Activated CD4-positive, alpha-beta T cell treated with anti-CD3 and anti-CD28 coated beads for 36 hours (primary cell): ENCODE measurements at regions not wholly inside any gene's neighbourhood (a gene's known extent, or its start where the extent isn't known, plus 50 kb on each side); places are given as distances from the start of the nearest gene placed in this dataset.

Experiments used
- ATAC-seq: fragments of 200-7000 bp; cut with Tn5 transposase; one replicate; pipeline ENCODE4 v1.10.0; 2021; ENCODE audit warnings: mild to moderate bottlenecking, moderate library complexity
- CTCF ChIA-PET: fragments of 350-600 bp; sonication (Branson Sonifier 250); formaldehyde crosslinking; loops from one replicate; lab custom pipeline; 2021; ENCODE audit warnings: antibody characterized with exemption; lab: Charles Lee
- POLR2A ChIA-PET: fragments of 350-600 bp; sonication (Branson Sonifier 250); formaldehyde crosslinking; loops from one replicate; lab custom pipeline; 2021; ENCODE audit warnings: antibody characterized with exemption, inconsistent platforms; lab: Charles Lee
- DNase-seq: peaks from one replicate; pipeline ENCODE4 v3.0.0-alpha.2; 2020
- H3K27ac Mint-ChIP-seq: one replicate; pipeline ENCODE4 v1.8.0; 2021; ENCODE audit warnings: mixed read lengths
- H3K27me3 Mint-ChIP-seq: one replicate; pipeline ENCODE4 v1.8.0; 2021; ENCODE audit warnings: mixed read lengths
- H3K36me3 Mint-ChIP-seq: one replicate; pipeline ENCODE4 v1.8.0; 2021; ENCODE audit warnings: low read depth, mixed read lengths
- H3K4me1 Mint-ChIP-seq: one replicate; pipeline ENCODE4 v1.8.0; 2021; ENCODE audit warnings: mixed read lengths
- H3K4me3 Mint-ChIP-seq: one replicate; pipeline ENCODE4 v1.8.0; 2021; ENCODE audit warnings: mild to moderate bottlenecking, moderate library complexity, mixed read lengths
- H3K9me3 Mint-ChIP-seq: one replicate; pipeline ENCODE4 v1.8.0; 2021; ENCODE audit warnings: low read depth, mixed read lengths
- intact Hi-C, 2 experiments: fragments of 100-400 bp; cut with DNase I in 1 of 2; cut with micrococcal nuclease in 1 of 2; formaldehyde crosslinking; loops; one replicate each; pipeline versions ENCODE4 v1.14.2 to v1.15.1; 2022 to 2024; cut with DNase I, micrococcal nuclease

GRCh38 chr7:131014906-131015656 is 281.1 kb upstream of the KLF14 start:
- no peak for DNase-seq
- Mint-ChIP-seq H3K4me1 (peaks cover 89% of the 10 kb centered on the region), H3K27me3 (no peaks in the 10 kb centered on the region), H3K4me3 (no peak overlapping the region), H3K27ac (peak overlapping the region; percentile 53), H3K9me3 (no peaks in the 10 kb centered on the region), H3K36me3 (peaks cover 19% of the 10 kb centered on the region)
- POLR2A ChIA-PET = no interaction called here
- CTCF ChIA-PET = interaction anchor here (0.8 to 2.8 kb wide), 5 partner anchors 8 to 32 kb away, joined by 3 to 16 read pairs (median 5); no protein-coding TSS in a partner anchor
- no peak for ATAC-seq
- intact Hi-C loops = loop anchor here in 1 of 2 experiments (5.0 kb wide), 2 partner anchors 92 to 738 kb away; no protein-coding TSS in a partner anchor

GRCh38 chr7:131015657-131015958 is 281.6 kb upstream of the KLF14 start:
- no peaks in the 10 kb centered on the region for H3K27me3 Mint-ChIP-seq
- POLR2A ChIA-PET = no interaction called here
- H3K4me1 Mint-ChIP-seq = peaks cover 89% of the 10 kb centered on the region
- no peaks in the 10 kb centered on the region for H3K9me3 Mint-ChIP-seq
- no peak for ATAC-seq
- DNase-seq = no peak
- peaks cover 19% of the 10 kb centered on the region for H3K36me3 Mint-ChIP-seq
- H3K4me3 Mint-ChIP-seq = no peak overlapping the region
- CTCF ChIA-PET = interaction anchor here (1.2 to 1.9 kb wide), 2 partner anchors 8 to 34 kb away, joined by 5 to 11 read pairs; no protein-coding TSS in a partner anchor
- peak overlapping the region; percentile 53 for H3K27ac Mint-ChIP-seq
- intact Hi-C loops = no loop called here

- intact Hi-C loops = no loop called here
- DNase-seq = no peak
- ChIA-PET CTCF (interaction anchor here (0.8 to 1.9 kb wide), 6 partner anchors 9 to 334 kb away, joined by 3 to 11 read pairs (median 4); no protein-coding TSS in a partner anchor), POLR2A (interaction anchor here (0.6 kb wide), 1 partner anchor 59 kb away, joined by 5 read pairs; no protein-coding TSS in a partner anchor)
- H3K27me3 Mint-ChIP-seq = no peaks in the 10 kb centered on the region
- no peak for ATAC-seq
- H3K4me1 Mint-ChIP-seq = peaks cover 89% of the 10 kb centered on the region
- no peak overlapping the region for H3K4me3 Mint-ChIP-seq
- no peaks in the 10 kb centered on the region for H3K9me3 Mint-ChIP-seq
- no peak overlapping the region for H3K27ac Mint-ChIP-seq
- peaks cover 19% of the 10 kb centered on the region for H3K36me3 Mint-ChIP-seq
These were observed 282.2 kb upstream of the KLF14 start for GRCh38 chr7:131016230-131016629.

- POLR2A ChIA-PET = interaction anchor here (0.5 to 0.8 kb wide), 4 partner anchors 10 to 107 kb away, joined by 4 to 10 read pairs (median 5); no protein-coding TSS in a partner anchor
- CTCF ChIA-PET = interaction anchor here (0.6 to 2.8 kb wide), 8 partner anchors 9 to 120 kb away, joined by 3 to 17 read pairs (median 4); no protein-coding TSS in a partner anchor
- ATAC-seq = peak; percentile 20
- H3K4me1 Mint-ChIP-seq = peaks cover 82% of the 10 kb centered on the region
- intact Hi-C loops = no loop called here
- no peak overlapping the region for H3K4me3 Mint-ChIP-seq
- peaks cover 13% of the 10 kb centered on the region for H3K9me3 Mint-ChIP-seq
- peak overlapping the region; percentile 65 for H3K27ac Mint-ChIP-seq
- H3K27me3 Mint-ChIP-seq = no peaks in the 10 kb centered on the region
- peaks cover 34% of the 10 kb centered on the region for H3K36me3 Mint-ChIP-seq
- DNase-seq = no peak
These were observed 285.3 kb upstream of the KLF14 start for GRCh38 chr7:131019351-131019750.

GRCh38 chr7:131020759-131021261 is 286.8 kb upstream of the KLF14 start:
- Mint-ChIP-seq H3K27me3 (no peaks in the 10 kb centered on the region), H3K4me3 (peak overlapping the region; percentile 46), H3K36me3 (peaks cover 33% of the 10 kb centered on the region), H3K9me3 (peaks cover 13% of the 10 kb centered on the region), H3K4me1 (peaks cover 79% of the 10 kb centered on the region), H3K27ac (peak overlapping the region; percentile 80)
- intact Hi-C loops = no loop called here
- DNase-seq = no peak
- peak; percentile 30 for ATAC-seq
- CTCF ChIA-PET = interaction anchor here (0.6 to 2.1 kb wide), 7 partner anchors 7 to 160 kb away, joined by 3 to 7 read pairs (median 4); no protein-coding TSS in a partner anchor
- POLR2A ChIA-PET = interaction anchor here (0.6 kb wide), 2 partner anchors 62 to 74 kb away, joined by 3 to 9 read pairs; no protein-coding TSS in a partner anchor

- peaks cover 33% of the 10 kb centered on the region for H3K36me3 Mint-ChIP-seq
- H3K27me3 Mint-ChIP-seq = no peaks in the 10 kb centered on the region
- peak overlapping the region; percentile 46 for H3K4me3 Mint-ChIP-seq
- intact Hi-C loops = no loop called here
- H3K27ac Mint-ChIP-seq = peak overlapping the region; percentile 80
- peaks cover 80% of the 10 kb centered on the region for H3K4me1 Mint-ChIP-seq
- ATAC-seq (peak; percentile 69), DNase-seq (no peak)
- ChIA-PET CTCF (interaction anchor here (0.9 to 2.1 kb wide), 5 partner anchors 14 to 39 kb away, joined by 3 to 7 read pairs (median 3); no protein-coding TSS in a partner anchor), POLR2A (interaction anchor here (0.6 to 1.0 kb wide), 4 partner anchors 9 to 75 kb away, joined by 3 to 9 read pairs (median 3); no protein-coding TSS in a partner anchor)
- peaks cover 13% of the 10 kb centered on the region for H3K9me3 Mint-ChIP-seq
These were observed 287.5 kb upstream of the KLF14 start for GRCh38 chr7:131021460-131021859.

- Mint-ChIP-seq H3K4me1 (peaks cover 83% of the 10 kb centered on the region), H3K36me3 (peaks cover 33% of the 10 kb centered on the region)
These were observed 287.9 kb upstream of the KLF14 start for GRCh38 chr7:131021902-131022301.

GRCh38 chr7:131026297-131027000 is 292.4 kb upstream of the KLF14 start:
- peaks cover 40% of the 10 kb centered on the region for H3K36me3 Mint-ChIP-seq
- H3K4me1 Mint-ChIP-seq = peaks cover 84% of the 10 kb centered on the region
- H3K27me3 Mint-ChIP-seq = no peaks in the 10 kb centered on the region
- ChIA-PET POLR2A (interaction anchor here (0.5 to 1.4 kb wide), 7 partner anchors 14 to 133 kb away, joined by 3 to 8 read pairs (median 6); no protein-coding TSS in a partner anchor), CTCF (interaction anchor here (0.8 to 1.7 kb wide), 5 partner anchors 15 to 67 kb away, joined by 3 to 5 read pairs (median 3); no protein-coding TSS in a partner anchor)
- peak overlapping the region; percentile 25 for H3K4me3 Mint-ChIP-seq
- intact Hi-C loops = no loop called here
- no peak for DNase-seq
- peak overlapping the region; percentile 85 for H3K27ac Mint-ChIP-seq
- ATAC-seq = peak; percentile 48
- peaks cover 18% of the 10 kb centered on the region for H3K9me3 Mint-ChIP-seq

More at GRCh38 chr7:131021902-131022301, 287.9 kb upstream of the KLF14 start:
- CTCF ChIA-PET = interaction anchor here (0.9 to 2.1 kb wide), 4 partner anchors 15 to 40 kb away, joined by 3 to 7 read pairs (median 3); no protein-coding TSS in a partner anchor
- ATAC-seq = no peak
- POLR2A ChIA-PET = interaction anchor here (0.6 to 1.0 kb wide), 3 partner anchors 9 to 1635 kb away, joined by 3 to 7 read pairs (median 3); no protein-coding TSS in a partner anchor
- H3K4me3 Mint-ChIP-seq = peak overlapping the region; percentile 46
- peak overlapping the region; percentile 80 for H3K27ac Mint-ChIP-seq
- H3K9me3 Mint-ChIP-seq = peaks cover 13% of the 10 kb centered on the region
- intact Hi-C loops = no loop called here
- DNase-seq = no peak
- no peaks in the 10 kb centered on the region for H3K27me3 Mint-ChIP-seq

GRCh38 chr7:131027287-131027773 is 293.3 kb upstream of the KLF14 start:
- Mint-ChIP-seq H3K36me3 (peaks cover 40% of the 10 kb centered on the region), H3K4me1 (peaks cover 85% of the 10 kb centered on the region), H3K9me3 (peaks cover 16% of the 10 kb centered on the region), H3K27ac (peak overlapping the region; percentile 85), H3K4me3 (peak overlapping the region; percentile 25), H3K27me3 (no peaks in the 10 kb centered on the region)
- DNase-seq (peak; percentile 70), ATAC-seq (peak; percentile 27)
- intact Hi-C loops = loop anchor here in 1 of 2 experiments (1.0 kb wide), 1 partner anchor 16 kb away; no protein-coding TSS in a partner anchor
- ChIA-PET CTCF (interaction anchor here (0.6 to 1.7 kb wide), 8 partner anchors 8 to 68 kb away, joined by 3 to 7 read pairs (median 4); no protein-coding TSS in a partner anchor), POLR2A (interaction anchor here (0.8 to 1.4 kb wide), 2 partner anchors 15 to 67 kb away, joined by 3 to 8 read pairs; no protein-coding TSS in a partner anchor)

GRCh38 chr7:131028295-131028694 is 294.3 kb upstream of the KLF14 start:
- CTCF ChIA-PET = interaction anchor here (0.7 to 2.4 kb wide), 11 partner anchors 9 to 131 kb away, joined by 3 to 10 read pairs (median 5); no protein-coding TSS in a partner anchor
- Mint-ChIP-seq H3K36me3 (peaks cover 39% of the 10 kb centered on the region), H3K27me3 (no peaks in the 10 kb centered on the region), H3K4me1 (peaks cover 88% of the 10 kb centered on the region), H3K9me3 (peaks cover 12% of the 10 kb centered on the region), H3K27ac (peak overlapping the region; percentile 73), H3K4me3 (no peak overlapping the region)
- ATAC-seq = no peak
- intact Hi-C loops = no loop called here
- DNase-seq = no peak
- POLR2A ChIA-PET = interaction anchor here (1.0 kb wide), 1 partner anchor 68 kb away, joined by 6 read pairs; no protein-coding TSS in a partner anchor
